A673 (cell line): ENCODE measurements at regions not wholly inside any gene's neighbourhood (a gene's known extent, or its start where the extent isn't known, plus 50 kb on each side); places are given as distances from the start of the nearest gene placed in this dataset.

Experiments
- BruUV-seq: library from RNA; stranded (reverse); fragments of 400-500 nt; replicated peaks from 2 replicates; lab custom pipeline; 2021; lab: Mats Ljungman, UMichigan
- CTCF ChIA-PET: fragments of 300-600 bp; sonication (Branson Sonifier 250); formaldehyde crosslinking; loops from one replicate; lab custom pipeline; 2022; ENCODE audit warnings: antibody characterized with exemption; lab: Charles Lee
- POLR2A ChIA-PET: fragments of 300-600 bp; sonication (Branson Sonifier 250); formaldehyde crosslinking; loops from one replicate; lab custom pipeline; 2022; ENCODE audit warnings: antibody characterized with exemption; ENCODE audit not compliant: low non-redundant PET; lab: Charles Lee
- DNase-seq: peaks from one replicate; pipeline ENCODE4 v3.0.0-alpha.2; 2015; ENCODE audit warnings: low spot score
- H3K27ac ChIP-seq: fragments of 200-600 bp; sonication (generic); 2 replicates; pipeline ENCODE4 v1.5.1; 2016; ENCODE audit warnings: mixed run types, low read depth, mild to moderate bottlenecking, mixed read lengths, antibody characterized with exemption, low read length; ENCODE audit not compliant: poor library complexity, severe bottlenecking
- H3K27me3 ChIP-seq: fragments of 200-600 bp; sonication (generic); replicated peaks from 2 replicates; pipeline ENCODE4 v1.6.1; 2017; ENCODE audit warnings: mixed run types, low read depth, mild to moderate bottlenecking, mixed read lengths, antibody characterized with exemption, low read length; ENCODE audit not compliant: insufficient read depth, poor library complexity
- H3K36me3 ChIP-seq: fragments of 200-600 bp; sonication (generic); 2 replicates; pipeline ENCODE4 v1.6.1; 2016; ENCODE audit warnings: mixed run types, mild to moderate bottlenecking, mixed read lengths, antibody characterized with exemption, low read length; ENCODE audit not compliant: insufficient read depth, poor library complexity, severe bottlenecking
- H3K4me1 ChIP-seq: fragments of 200-600 bp; sonication (generic); 2 replicates; pipeline ENCODE4 v1.6.1; 2017; ENCODE audit warnings: mixed run types, mild to moderate bottlenecking, mixed read lengths, antibody characterized with exemption, low read length; ENCODE audit not compliant: insufficient read depth, poor library complexity, severe bottlenecking
- H3K4me3 ChIP-seq: fragments of 200-600 bp; sonication (generic); 2 replicates; pipeline ENCODE4 v1.5.1; 2016; ENCODE audit warnings: low read depth, mixed run types, mild to moderate bottlenecking, mixed read lengths, low read length; ENCODE audit not compliant: poor library complexity, severe bottlenecking
- H3K9me3 ChIP-seq: fragments of 200-600 bp; sonication (generic); 2 replicates; pipeline ENCODE4 v1.6.1; 2016; ENCODE audit warnings: mixed run types, low read depth, mild to moderate bottlenecking, mixed read lengths, antibody characterized with exemption, low read length; ENCODE audit not compliant: poor library complexity, severe bottlenecking
- CTCF ChIP-seq: fragments of 300-800, 200-600 bp; sonication (generic); conservative IDR thresholded peaks from 2 replicates; pipeline ENCODE4 v1.5.1; 2017; ENCODE audit warnings: low read depth, mild to moderate bottlenecking, antibody characterized with exemption, low read length, moderate library complexity, mixed read lengths
- EZH2 ChIP-seq: fragments of 200-600 bp; sonication (generic); IDR thresholded peaks from 2 replicates; pipeline ENCODE4 v1.6.1; 2017; ENCODE audit warnings: borderline replicate concordance, low read depth, mild to moderate bottlenecking, mixed read lengths, antibody characterized with exemption, low read length; ENCODE audit not compliant: poor library complexity, severe bottlenecking
- intact Hi-C: fragments of 100-400 bp; cut with micrococcal nuclease; formaldehyde crosslinking; loops from one replicate; pipeline ENCODE4 v1.10.0; 2022; ENCODE audit not compliant: unreplicated experiment

- no TSS peak for BruUV-seq
- DNase-seq, result no peak
- intact Hi-C loops, result no loop called here
- Histone ChIP-seq H3K27me3 (no peaks in the 10 kb centered on the region), H3K9me3 (no peaks in the 10 kb centered on the region), H3K36me3 (no peaks in the 10 kb centered on the region), H3K4me1 (no peaks in the 10 kb centered on the region), H3K4me3 (no peak overlapping the region), H3K27ac (no peak overlapping the region)
- ChIA-PET CTCF (no interaction called here), POLR2A (no interaction called here)
- TF ChIP-seq EZH2 (no peak), CTCF (no peak)
Observed at GRCh38 chr5:67887748-67888161, 327.8 kb upstream of the PIK3R1 start.

DNA sequence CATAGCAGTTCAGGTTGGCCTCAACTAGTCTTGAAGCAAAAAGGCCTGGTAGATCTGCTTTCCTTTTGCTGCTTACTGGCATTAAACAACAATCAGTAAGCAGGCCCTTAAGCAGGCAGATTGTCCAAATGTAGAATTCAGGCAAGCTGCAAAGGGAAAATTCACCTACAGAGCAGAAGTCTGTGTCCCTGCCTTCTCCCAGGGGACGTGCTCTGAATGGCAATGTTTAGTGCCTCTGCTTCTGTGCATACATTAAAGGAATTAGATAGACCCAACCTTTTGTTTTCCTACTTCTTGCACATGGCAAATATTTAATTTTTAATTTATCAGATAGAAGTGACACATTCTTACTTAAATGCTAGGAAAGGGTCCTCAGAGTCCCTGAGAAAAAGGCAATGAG is 328.8 kb upstream of the PIK3R1 start:
- TF ChIP-seq EZH2, result no peak
- no peak for TF ChIP-seq CTCF
- intact Hi-C loops, result no loop called here
- Histone ChIP-seq H3K4me1 (no peaks in the 10 kb centered on the region), H3K9me3 (no peaks in the 10 kb centered on the region), H3K36me3 (no peaks in the 10 kb centered on the region), H3K4me3 (no peak overlapping the region), H3K27ac (no peak overlapping the region), H3K27me3 (no peaks in the 10 kb centered on the region)
- ChIA-PET CTCF (no interaction called here), POLR2A (no interaction called here)
- no TSS peak for BruUV-seq
- peak; percentile 52 for DNase-seq

- ChIA-PET CTCF (no interaction called here), POLR2A (no interaction called here)
- no peaks in the 10 kb centered on the region for H3K27me3 ChIP-seq
- no peak for DNase-seq
- no peaks in the 10 kb centered on the region for H3K36me3 ChIP-seq
- no peak overlapping the region for H3K4me3 ChIP-seq
- no peak for TF ChIP-seq EZH2
- TF ChIP-seq CTCF, result no peak
- H3K9me3 ChIP-seq, result no peaks in the 10 kb centered on the region
- H3K4me1 ChIP-seq, result no peaks in the 10 kb centered on the region
- no peak overlapping the region for H3K27ac ChIP-seq
- no TSS peak for BruUV-seq
- intact Hi-C loops, result no loop called here
Observed at GRCh38 chr5:67880876-67881275, 334.7 kb upstream of the PIK3R1 start.
